ENCODE measurements at regions not wholly inside any gene's neighbourhood (a gene's known extent, or its start where the extent isn't known, plus 50 kb on each side); places are given as distances from the start of the nearest gene placed in this dataset.

DNA sequence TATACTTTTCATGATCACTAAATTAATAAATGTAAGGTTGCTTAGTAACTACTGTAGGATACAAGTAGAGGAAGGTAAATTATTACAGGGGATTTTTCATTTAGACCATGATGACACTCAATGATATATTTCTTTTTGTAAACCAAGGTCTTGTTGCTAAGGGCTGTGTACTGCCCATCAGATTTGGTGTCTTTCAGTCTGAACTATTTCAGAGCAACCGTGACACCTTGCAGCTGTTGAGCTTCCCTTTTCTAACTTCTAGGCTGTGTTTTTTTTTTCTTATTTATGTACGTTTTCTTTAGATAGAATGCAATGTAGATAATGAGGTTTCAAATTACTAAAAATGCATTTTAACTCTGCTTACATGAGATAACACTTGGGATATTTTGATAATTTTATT, 292.0 kb upstream of the MBL2 start:
- TF ChIP-seq CTCF (IDR thresholded peaks at IDR 0.05) (no peak), POLR2A (IDR thresholded peaks at IDR 0.05) (no peak)
